HG03095 (cell line): ENCODE measurements at regions not wholly inside any gene's neighbourhood (a gene's known extent, or its start where the extent isn't known, plus 50 kb on each side); places are given as distances from the start of the nearest gene placed in this dataset.
"Not testable (repeated sequence)": the region's sequence is repeated elsewhere in the genome, so short reads cannot be mapped to it uniquely, and the experiment has no call there.

Source experiments
- ATAC-seq: cut with Tn5 transposase; IDR thresholded peaks from one replicate; pipeline ENCODE4 v1.9.1; 2021; ENCODE audit warnings: moderate library complexity; ENCODE audit not compliant: unreplicated experiment

GRCh38 chr10:108323274-108323798 lies 1158.8 kb upstream of the SORCS1 start:
- no peak for ATAC-seq

- ATAC-seq: no peak
These were observed 1155.1 kb upstream of the SORCS1 start for GRCh38 chr10:108319434-108320222.

- not testable (repeated sequence) for ATAC-seq
These were observed 1151.1 kb upstream of the SORCS1 start for GRCh38 chr10:108315636-108316035.

- ATAC-seq: no peak
These were observed 1143.4 kb upstream of the SORCS1 start for GRCh38 chr10:108307925-108308312.

DNA sequence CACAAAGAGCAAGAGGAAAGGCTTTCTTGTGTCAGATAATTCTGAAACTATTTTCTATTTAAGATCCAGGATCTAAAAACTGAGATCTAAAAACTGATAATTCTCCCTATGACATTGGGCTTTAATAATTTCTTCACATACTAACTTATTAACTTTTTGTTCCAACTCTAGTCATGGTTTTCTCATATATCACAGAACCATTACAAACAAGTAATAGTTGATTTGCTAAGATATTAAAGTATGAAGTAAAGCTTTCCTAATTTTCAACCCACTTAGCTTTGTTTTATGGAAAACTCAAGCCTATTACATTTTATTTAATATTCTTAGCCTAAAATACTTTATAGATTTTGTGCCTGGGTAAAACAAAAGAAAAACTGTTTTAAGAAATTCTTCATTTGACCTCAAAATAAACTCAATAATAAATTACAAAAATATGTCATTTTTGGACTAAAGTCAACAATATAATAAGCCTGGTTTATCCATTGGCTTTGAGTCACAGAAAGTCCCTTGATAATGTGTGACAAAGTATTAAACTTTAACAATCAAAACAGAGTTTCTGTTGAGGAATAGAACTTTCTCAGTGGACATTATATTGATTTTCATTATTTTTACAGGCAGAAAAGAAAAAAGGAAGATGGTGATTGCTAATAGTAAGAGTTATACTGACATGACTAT lies 1142.9 kb upstream of the SORCS1 start:
- no peak for ATAC-seq

DNA sequence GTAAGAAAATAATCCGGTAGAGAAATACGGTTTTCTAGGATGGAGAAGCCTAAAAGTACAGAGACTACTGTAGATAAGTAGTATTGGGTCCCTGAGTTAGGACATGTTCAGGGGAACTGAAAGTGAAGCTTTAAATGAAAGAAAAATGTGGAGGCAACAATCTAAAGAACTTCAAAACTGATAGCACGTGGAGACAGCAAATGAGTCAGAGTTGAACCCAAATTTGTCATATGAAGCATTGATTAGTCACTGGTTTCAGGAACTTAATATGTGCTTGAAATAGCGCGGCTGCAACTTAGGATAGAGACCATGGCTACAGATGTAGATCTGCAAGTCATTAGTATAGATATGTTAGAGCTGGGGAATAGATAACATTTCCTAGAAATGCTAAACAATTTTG lies 1138.6 kb upstream of the SORCS1 start:
- no peak for ATAC-seq

DNA sequence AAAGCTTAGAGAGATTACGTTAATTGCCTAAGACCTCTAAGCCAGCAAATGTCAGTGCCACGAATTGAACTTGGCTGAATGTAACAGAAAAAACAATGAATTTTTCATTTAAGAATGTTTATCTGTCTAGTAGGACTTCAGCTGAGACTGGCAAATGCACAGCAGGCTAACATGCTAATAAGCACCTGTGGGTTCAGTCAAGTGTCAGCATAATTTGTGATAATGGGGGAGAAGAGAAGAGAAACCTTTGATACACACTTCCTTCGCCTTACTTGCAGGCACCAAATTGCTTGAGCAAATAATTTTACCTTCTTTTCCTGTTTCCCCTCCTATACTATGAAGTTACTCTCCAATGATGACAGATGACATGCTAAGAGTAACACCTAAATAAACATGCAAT lies 1136.5 kb upstream of the SORCS1 start:
- ATAC-seq: no peak

DNA sequence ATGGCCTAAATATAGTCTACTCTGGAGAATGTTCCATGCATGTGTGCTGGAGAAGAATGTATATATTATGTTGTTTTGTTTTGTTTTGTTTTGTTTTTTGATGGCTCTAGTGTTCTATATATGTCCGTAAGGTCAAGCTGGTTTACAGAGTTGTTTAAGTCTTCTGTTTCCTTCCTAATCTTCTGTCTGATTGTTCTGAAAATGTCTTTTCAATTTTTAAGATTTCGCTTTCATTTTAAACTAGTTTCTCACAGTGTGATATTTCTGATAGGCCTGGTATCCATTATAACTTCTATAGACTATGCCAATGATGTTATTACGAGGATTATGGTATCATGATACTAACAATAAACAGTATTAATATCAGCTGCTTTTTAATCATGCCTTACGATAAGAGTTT lies 1126.3 kb upstream of the SORCS1 start:
- no peak for ATAC-seq

DNA sequence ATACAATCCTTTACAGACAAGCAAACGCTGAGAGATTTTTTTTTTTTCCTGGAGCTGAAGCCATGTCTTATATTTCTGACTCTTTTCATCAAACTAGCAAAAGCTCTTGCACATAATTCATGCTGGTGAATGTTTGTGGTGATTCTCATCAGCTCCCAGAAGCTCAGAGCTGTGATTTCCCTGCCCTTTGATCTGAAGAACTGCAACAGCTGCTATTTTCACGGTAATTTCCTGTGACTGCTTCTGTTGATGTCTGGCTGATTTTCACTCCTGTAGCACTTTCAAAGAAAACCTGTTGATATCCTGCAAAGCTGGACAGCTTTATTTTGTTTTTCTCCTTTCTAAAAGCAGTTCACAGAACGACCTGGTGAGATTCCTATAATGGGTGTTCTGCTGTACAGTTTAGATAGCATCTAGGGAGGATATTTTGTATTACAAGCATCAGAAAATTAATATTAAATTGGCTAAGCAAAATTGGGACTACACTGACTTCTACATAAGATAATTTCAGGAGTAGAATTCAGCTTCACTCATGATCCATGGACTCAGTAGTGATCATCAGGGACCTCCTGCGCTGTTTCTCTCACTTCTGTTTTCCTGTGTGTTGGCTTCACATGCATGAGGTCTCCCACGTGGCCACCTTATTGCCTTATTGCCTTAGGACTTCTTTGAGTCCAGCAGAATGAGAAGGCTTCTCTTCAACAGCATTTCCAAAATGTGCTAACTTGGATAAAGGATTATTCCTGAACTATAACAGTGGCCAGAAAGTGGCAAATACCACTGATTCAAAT lies 1111.6 kb upstream of the SORCS1 start:
- ATAC-seq: no peak

- ATAC-seq: no peak
These were observed 1095.9 kb upstream of the SORCS1 start for GRCh38 chr10:108260383-108260906.

- ATAC-seq: no peak
These were observed 1089.6 kb upstream of the SORCS1 start for GRCh38 chr10:108254089-108254488.

DNA sequence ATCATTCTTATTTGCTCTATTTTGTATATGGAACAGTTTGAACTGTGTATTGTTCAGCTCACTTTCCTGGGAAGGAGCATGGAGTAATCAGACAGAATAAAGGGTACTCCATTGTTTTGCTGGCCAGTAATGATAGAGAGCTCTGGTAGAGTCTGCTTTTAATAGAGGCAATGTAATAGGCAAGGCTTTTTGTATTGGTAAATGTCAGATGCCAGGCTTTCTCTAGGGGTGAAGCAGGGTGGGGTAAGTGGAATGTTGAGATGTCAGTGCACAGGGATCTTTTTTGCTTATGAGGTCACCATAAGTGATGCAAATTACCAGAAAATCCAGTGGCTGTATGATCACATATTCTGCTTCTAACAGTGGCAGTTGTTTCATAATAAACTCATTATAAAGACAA lies 1088.3 kb upstream of the SORCS1 start:
- ATAC-seq: no peak

- ATAC-seq: no peak
These were observed 1086.6 kb upstream of the SORCS1 start for GRCh38 chr10:108250936-108251620.

DNA sequence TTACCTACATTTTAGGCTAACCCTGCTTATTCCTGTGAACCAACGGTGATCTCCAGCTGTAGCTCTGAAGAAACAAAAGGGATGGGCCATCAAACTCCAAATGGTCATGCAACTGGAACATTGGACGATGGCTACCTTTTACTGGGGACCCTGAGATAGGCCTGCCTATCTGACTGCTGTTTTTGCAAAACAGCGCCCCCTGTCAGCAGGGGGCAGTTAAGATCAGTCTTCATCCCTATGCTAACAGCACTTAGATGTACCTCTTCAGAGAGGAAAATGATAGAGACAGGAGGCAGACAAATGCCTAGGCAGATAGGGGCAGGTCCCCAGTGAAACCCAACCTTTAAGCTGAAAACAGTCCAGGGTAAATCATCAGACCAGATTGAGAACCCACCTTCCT lies 1085.4 kb upstream of the SORCS1 start:
- no peak for ATAC-seq

DNA sequence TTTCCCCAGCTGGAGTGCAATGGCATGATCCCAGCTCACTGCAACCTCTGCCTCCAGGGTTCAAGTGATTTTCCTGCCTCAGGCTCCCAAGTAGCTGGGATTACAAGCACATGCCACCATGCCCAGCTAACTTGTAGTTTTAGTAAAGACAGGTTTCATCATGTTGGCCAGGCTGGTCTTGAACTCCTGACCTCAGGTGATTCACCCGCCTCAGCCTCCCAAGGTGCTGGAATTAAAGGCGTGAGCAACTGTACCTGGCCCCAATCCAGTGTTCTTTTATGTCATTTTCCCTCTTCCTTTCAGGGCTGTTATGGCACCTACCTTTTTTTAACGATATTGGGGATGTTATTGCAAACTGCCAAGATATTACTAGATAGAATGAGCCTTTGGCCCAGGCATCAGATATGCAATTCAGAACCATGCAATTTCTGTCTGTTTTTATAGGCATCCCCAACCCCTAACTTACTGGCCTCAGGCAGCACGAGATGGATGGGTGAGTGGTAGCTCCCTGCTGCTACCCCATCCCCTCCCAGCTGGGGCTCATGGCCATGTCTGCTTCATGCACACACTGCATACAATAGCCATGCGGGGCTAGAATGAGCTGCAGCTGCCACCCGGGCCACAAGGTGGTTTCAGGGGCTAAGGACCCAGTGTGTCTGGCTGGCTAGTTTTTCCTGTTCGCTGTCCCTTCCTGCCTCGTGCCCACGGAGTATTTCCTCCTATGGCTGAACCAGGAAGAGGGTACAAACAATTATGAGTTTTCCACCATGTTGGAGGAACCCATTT lies 1080.1 kb upstream of the SORCS1 start:
- ATAC-seq: no peak

DNA sequence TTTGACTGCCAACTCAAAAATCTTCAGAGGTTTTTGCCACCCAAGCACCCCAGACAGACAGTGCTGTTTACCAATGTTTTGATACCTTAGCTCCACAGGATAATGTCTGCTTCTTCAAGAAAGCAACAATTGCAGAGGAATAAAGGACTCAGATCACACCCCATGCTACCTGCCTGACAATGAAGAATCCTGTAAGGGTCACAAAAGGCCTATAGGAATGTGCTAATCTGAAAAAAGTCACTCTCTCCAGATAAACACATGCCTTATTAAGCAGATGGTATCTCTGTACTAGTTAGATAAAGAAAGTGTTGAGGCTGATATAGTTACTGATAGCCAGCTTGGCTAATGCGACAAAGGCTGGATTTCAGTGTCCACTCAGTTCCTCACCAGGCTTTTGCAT lies 1076.7 kb upstream of the SORCS1 start:
- ATAC-seq: no peak

DNA sequence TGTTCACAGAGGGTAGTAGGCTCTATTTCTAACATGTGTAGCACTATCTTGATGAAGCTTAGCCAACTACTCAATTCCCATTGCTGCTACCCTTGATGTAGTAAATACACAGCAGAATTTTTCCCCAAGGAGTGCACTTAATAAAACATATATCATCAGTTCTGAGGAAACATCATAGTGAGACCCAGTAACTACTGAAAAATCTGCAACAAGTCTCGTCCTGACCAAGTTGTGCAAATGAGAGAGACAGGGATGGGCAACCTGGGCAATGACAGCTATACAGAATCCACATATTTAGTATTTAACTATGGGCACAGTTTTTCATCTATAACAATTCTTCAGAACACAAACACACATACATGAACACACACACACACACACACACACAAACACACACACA lies 1073.8 kb upstream of the SORCS1 start:
- ATAC-seq: no peak

DNA sequence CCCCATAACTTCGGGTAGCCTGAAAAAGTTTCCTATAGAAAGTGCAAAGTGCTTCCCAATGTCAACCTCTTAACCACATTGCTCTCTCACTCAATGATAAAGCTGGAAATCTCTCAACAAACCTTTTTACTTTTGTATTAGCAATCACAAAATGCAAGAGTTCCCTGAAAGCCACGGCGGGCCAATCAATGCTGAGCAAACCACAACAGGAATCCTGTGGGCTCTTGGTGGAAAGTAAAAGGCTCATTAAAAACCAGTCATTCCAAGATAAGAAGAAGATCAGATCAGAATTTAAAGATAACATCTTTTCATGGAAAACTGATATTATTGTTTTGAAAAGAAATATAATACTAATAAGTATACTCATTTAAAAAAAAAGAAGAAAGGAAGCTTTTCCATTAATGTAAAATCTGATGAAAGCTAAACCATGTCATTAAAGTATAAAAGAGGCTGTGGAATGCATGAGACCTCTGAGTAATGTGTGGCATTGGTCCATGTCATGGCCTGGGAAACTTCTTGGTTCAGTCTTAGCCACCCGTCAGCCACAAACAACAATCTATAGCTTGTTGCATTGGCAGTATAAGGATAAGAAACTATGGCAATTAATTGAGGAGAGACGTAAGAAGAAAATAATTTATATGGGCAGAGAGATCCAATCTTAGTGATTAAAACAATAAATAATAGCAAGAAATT lies 1066.1 kb upstream of the SORCS1 start:
- ATAC-seq: no peak

GRCh38 chr10:108208732-108209131 lies 1044.2 kb upstream of the SORCS1 start:
- no peak for ATAC-seq
